Tibial nerve (tissue), 4 donors: ENCODE measurements at regions not wholly inside any gene's neighbourhood (a gene's known extent, or its start where the extent isn't known, plus 50 kb on each side); places are given as distances from the start of the nearest gene placed in this dataset.

Experiments used
- DNase-seq, 2 donors: peaks; one replicate each; pipeline ENCODE4 v3.0.0-alpha.2; 2019; ENCODE audit warnings: low spot score in 2 of 2
- H3K27ac ChIP-seq, 4 donors: fragments of 200-600 bp; sonication (generic) in 3 of 4; one replicate each; pipeline ENCODE4 v1.5.1; 2017 to 2019; ENCODE audit warnings: mild to moderate bottlenecking in 1 of 4
- H3K27me3 ChIP-seq, 2 donors: fragments of 200-600 bp; sonication (generic) in 1 of 2; one replicate each; pipeline versions ENCODE4 v1.5.1 to v1.6.0; 2017 to 2019
- H3K36me3 ChIP-seq, 3 donors: fragments of 200-600 bp; sonication (generic); one replicate each; pipeline ENCODE4 v1.5.1; 2018 to 2019
- H3K4me1 ChIP-seq, 4 donors: fragments of 200-600 bp; sonication (generic) in 3 of 4; one replicate each; pipeline ENCODE4 v1.5.1; 2017 to 2019
- H3K4me3 ChIP-seq, 4 donors: fragments of 200-600 bp; sonication (generic) in 3 of 4; one replicate each; pipeline ENCODE4 v1.5.1; 2017 to 2019; ENCODE audit warnings: mild to moderate bottlenecking in 1 of 4, moderate library complexity in 1 of 4
- H3K9me3 ChIP-seq, 4 donors: fragments of 200-600 bp; sonication (generic) in 3 of 4; one replicate each; pipeline ENCODE4 v1.5.1; 2017 to 2019
- CTCF ChIP-seq, 5 experiments: fragments of 200-600 bp in 3 of 5; fragments of 450-650 bp in 2 of 5; sonication (generic) in 3 of 5; IDR thresholded peaks; one replicate each; pipeline ENCODE4 v1.5.1; 2016 to 2019; ENCODE audit warnings: antibody characterized with exemption in 5 of 5, mild to moderate bottlenecking in 3 of 5, moderate library complexity in 2 of 5
- EP300 ChIP-seq, 2 donors: sonication (generic); formaldehyde crosslinking; IDR thresholded peaks; one replicate each; pipeline ENCODE4 v1.6.1; 2017; ENCODE audit warnings: antibody characterized with exemption in 2 of 2, mild to moderate bottlenecking in 1 of 2
- POLR2A ChIP-seq, 2 donors: fragments of 450-650 bp; IDR thresholded peaks; one replicate each; pipeline ENCODE4 v1.6.1; 2017; ENCODE audit warnings: antibody characterized with exemption in 2 of 2, mild to moderate bottlenecking in 2 of 2, moderate library complexity in 2 of 2
- WGBS, 2 donors: methylation state at CpG; one replicate each; pipeline ENCODE4 v1.1.5; 2018; 5-methylcytosine and 5-hydroxymethylcytosine counted together

- no peak for TF ChIP-seq EP300 (IDR thresholded peaks at IDR 0.05)
- no peak for TF ChIP-seq CTCF (IDR thresholded peaks at IDR 0.05)
- no peak for TF ChIP-seq POLR2A (IDR thresholded peaks at IDR 0.05)
- Histone ChIP-seq H3K4me1 (no peaks in the 10 kb centered on the region), H3K4me3 (no peak overlapping the region), H3K27ac (no peak overlapping the region), H3K36me3 (no peaks in the 10 kb centered on the region), H3K9me3 (no peaks in the 10 kb centered on the region), H3K27me3 (no peaks in the 10 kb centered on the region)
- 70 to 75% methylated on average over 11 of the region's 11 CpGs for WGBS, 2 donors
- DNase-seq = no peak
These were observed 479.2 kb downstream of the LIG4 start for GRCh38 chr13:107736170-107736569.

GRCh38 chr13:107734891-107735625, 480.3 kb downstream of the LIG4 start:
- Histone ChIP-seq H3K9me3 (no peaks in the 10 kb centered on the region), H3K36me3 (no peaks in the 10 kb centered on the region), H3K27ac (no peak overlapping the region), H3K27me3 (no peaks in the 10 kb centered on the region), H3K4me3 (no peak overlapping the region), H3K4me1 (no peaks in the 10 kb centered on the region)
- TF ChIP-seq EP300 (IDR thresholded peaks at IDR 0.05) (no peak), CTCF (IDR thresholded peaks at IDR 0.05) (no peak), POLR2A (IDR thresholded peaks at IDR 0.05) (no peak)
- 52 to 59% methylated on average over 7 of the region's 7 CpGs for WGBS, 2 donors
- DNase-seq = no peak

- Histone ChIP-seq H3K27me3 (no peaks in the 10 kb centered on the region), H3K4me1 (no peaks in the 10 kb centered on the region), H3K9me3 (no peaks in the 10 kb centered on the region), H3K36me3 (no peaks in the 10 kb centered on the region), H3K4me3 (no peak overlapping the region), H3K27ac (no peak overlapping the region)
- TF ChIP-seq EP300 (IDR thresholded peaks at IDR 0.05) (no peak), POLR2A (IDR thresholded peaks at IDR 0.05) (no peak), CTCF (IDR thresholded peaks at IDR 0.05) (no peak)
- no peak for DNase-seq
These were observed 482.1 kb downstream of the LIG4 start for GRCh38 chr13:107733276-107733675.

- TF ChIP-seq CTCF (IDR thresholded peaks at IDR 0.05) (no peak), EP300 (IDR thresholded peaks at IDR 0.05) (no peak), POLR2A (IDR thresholded peaks at IDR 0.05) (no peak)
- no peak for DNase-seq
- no peaks in the 10 kb centered on the region for H3K27me3 ChIP-seq
- no peaks in the 10 kb centered on the region for H3K9me3 ChIP-seq
- no peak overlapping the region for H3K27ac ChIP-seq
- H3K36me3 ChIP-seq = no peaks in the 10 kb centered on the region
- WGBS, 2 donors = 59 to 69% methylated on average over 6 of the region's 6 CpGs
- H3K4me3 ChIP-seq = no peak overlapping the region
- no peaks in the 10 kb centered on the region for H3K4me1 ChIP-seq
These were observed 484.5 kb downstream of the LIG4 start for GRCh38 chr13:107730813-107731212.

GRCh38 chr13:107721125-107721869, 494.0 kb downstream of the LIG4 start:
- DNase-seq = no peak
- WGBS, 2 donors = 35 to 40% methylated on average over 13 of the region's 13 CpGs
- Histone ChIP-seq H3K9me3 (no peaks in the 10 kb centered on the region), H3K36me3 (no peaks in the 10 kb centered on the region), H3K27me3 (no peaks in the 10 kb centered on the region), H3K4me3 (no peak overlapping the region), H3K4me1 (peaks cover 0 to 5% (median 0%) of the 10 kb centered on the region in 4 donors), H3K27ac (no peak overlapping the region)
- TF ChIP-seq EP300 (IDR thresholded peaks at IDR 0.05) = no peak
- TF ChIP-seq CTCF (IDR thresholded peaks at IDR 0.05) = no peak
- no peak for TF ChIP-seq POLR2A (IDR thresholded peaks at IDR 0.05)
